Uterus (tissue), 3 donors: ENCODE measurements at regions not wholly inside any gene's neighbourhood (a gene's known extent, or its start where the extent isn't known, plus 50 kb on each side); places are given as distances from the start of the nearest gene placed in this dataset.

Experiments
- DNase-seq, 2 donors: peaks; one replicate each; pipeline ENCODE4 v3.0.0-alpha.2; 2019 to 2020
- H3K27ac ChIP-seq, 2 donors: fragments of 200-600 bp; sonication (generic); 1 replicate in 1 of 2; 2 replicates in 1 of 2; pipeline ENCODE4 v1.5.1; 2016 to 2018
- H3K27me3 ChIP-seq, 2 donors: fragments of 200-600 bp; sonication (generic); one replicate each; pipeline ENCODE4 v1.5.1; 2018 to 2019; ENCODE audit warnings: control low read depth in 1 of 2
- H3K36me3 ChIP-seq, 2 donors: fragments of 200-600 bp; sonication (generic); one replicate each; pipeline ENCODE4 v1.5.1; 2019; ENCODE audit warnings: control low read depth in 1 of 2
- H3K4me1 ChIP-seq, 2 donors: fragments of 200-600 bp; sonication (generic); one replicate each; pipeline ENCODE4 v1.5.1; 2018 to 2019; ENCODE audit warnings: control low read depth in 1 of 2
- H3K4me3 ChIP-seq, 2 donors: fragments of 200-600 bp; sonication (generic); 1 replicate in 1 of 2; 2 replicates in 1 of 2; pipeline ENCODE4 v1.5.1; 2018 to 2019; ENCODE audit warnings: mild to moderate bottlenecking in 1 of 2
- H3K9me3 ChIP-seq, 2 donors: fragments of 200-600 bp; sonication (generic); one replicate each; pipeline ENCODE4 v1.5.1; 2019; ENCODE audit warnings: control low read depth in 1 of 2
- POLR2A ChIP-seq, 2 donors: fragments of 450-650 bp; IDR thresholded peaks; one replicate each; pipeline ENCODE4 v1.6.1; 2016; ENCODE audit warnings: antibody characterized with exemption in 2 of 2, mild to moderate bottlenecking in 1 of 2, moderate library complexity in 1 of 2
- intact Hi-C: fragments of 100-400 bp; cut with DNase I; formaldehyde crosslinking; loops from one replicate; pipeline ENCODE4 v1.15.1; 2023; ENCODE audit warnings: low total_unique reads
- TF ChIP-seq, protein P1 (sequence below), 4 experiments: fragments of 200-600 bp in 2 of 4; fragments of 450-650 bp in 2 of 4; sonication (generic) in 2 of 4; IDR thresholded peaks; one replicate each; pipeline ENCODE4 v1.5.1; 2016 to 2019; ENCODE audit warnings: antibody characterized with exemption in 4 of 4, mild to moderate bottlenecking in 2 of 4, moderate library complexity in 1 of 4
- donor health status: DM: yes; HTN: yes; CAD: no.

DNA sequence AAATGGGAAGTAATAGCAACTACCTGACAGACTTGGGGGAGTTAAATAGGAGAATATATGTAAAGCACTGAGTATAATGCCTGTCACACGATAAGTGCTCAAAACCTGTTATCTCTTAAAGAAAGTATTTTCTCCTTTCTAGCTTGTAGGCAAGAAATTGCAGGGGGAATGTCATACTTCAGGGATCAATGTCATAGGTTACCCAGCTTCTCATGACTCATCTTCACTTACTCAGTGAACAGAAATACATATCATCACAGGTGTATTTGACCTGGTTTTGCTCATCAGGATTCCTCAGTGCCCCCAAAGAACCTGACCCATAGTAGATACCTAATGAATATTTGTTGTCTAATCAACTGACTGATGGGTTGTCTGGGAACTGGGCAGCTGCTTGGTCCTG, 285.0 kb upstream of the ATP2B1 start:
- Histone ChIP-seq H3K27me3 (no peaks in the 10 kb centered on the region), H3K9me3 (no peaks in the 10 kb centered on the region), H3K4me1 (no peaks in the 10 kb centered on the region), H3K4me3 (no peak overlapping the region), H3K27ac (no peak overlapping the region), H3K36me3 (no peaks in the 10 kb centered on the region)
- TF ChIP-seq POLR2A (IDR thresholded peaks at IDR 0.05): no peak
- TF ChIP-seq, protein P1, sequence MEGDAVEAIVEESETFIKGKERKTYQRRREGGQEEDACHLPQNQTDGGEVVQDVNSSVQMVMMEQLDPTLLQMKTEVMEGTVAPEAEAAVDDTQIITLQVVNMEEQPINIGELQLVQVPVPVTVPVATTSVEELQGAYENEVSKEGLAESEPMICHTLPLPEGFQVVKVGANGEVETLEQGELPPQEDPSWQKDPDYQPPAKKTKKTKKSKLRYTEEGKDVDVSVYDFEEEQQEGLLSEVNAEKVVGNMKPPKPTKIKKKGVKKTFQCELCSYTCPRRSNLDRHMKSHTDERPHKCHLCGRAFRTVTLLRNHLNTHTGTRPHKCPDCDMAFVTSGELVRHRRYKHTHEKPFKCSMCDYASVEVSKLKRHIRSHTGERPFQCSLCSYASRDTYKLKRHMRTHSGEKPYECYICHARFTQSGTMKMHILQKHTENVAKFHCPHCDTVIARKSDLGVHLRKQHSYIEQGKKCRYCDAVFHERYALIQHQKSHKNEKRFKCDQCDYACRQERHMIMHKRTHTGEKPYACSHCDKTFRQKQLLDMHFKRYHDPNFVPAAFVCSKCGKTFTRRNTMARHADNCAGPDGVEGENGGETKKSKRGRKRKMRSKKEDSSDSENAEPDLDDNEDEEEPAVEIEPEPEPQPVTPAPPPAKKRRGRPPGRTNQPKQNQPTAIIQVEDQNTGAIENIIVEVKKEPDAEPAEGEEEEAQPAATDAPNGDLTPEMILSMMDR (IDR thresholded peaks at IDR 0.05): no peak
- intact Hi-C loops: no loop called here
- no peak for DNase-seq

DNA sequence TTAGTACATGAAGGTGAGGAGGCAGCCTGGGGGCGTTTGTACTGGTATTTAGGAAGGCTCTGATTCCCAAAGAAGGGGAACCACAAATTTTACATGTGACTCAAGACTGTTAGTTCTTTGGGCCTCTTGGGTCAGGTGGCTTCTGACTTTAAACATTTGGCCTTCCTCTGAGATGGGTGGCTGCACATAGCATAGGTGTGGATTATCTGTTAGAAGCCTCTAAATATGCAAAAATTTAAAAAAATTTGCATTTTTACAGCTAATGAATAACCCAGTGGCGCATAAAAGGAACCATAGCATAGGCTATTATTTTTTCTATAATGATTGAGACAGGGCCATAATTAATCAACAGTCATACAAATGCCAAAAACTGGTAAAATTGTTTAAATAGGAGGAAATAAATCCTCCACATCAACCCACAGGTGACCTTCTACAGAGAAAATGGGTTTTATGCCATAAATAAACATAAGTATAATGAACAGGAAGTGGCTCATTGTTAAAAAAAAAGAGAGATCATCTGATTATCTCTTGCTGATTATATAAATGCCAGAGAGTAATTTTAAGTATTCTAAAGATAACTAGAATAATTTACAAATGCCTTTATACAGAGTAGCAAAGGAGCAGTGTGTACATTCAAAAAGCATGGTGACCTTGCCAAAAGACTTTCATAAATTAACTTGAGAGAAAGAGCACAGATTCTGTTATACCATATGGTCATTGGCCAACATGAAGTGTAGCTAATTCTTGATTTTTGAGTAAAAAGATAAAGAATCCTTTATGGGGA, 284.2 kb upstream of the ATP2B1 start:
- Histone ChIP-seq H3K9me3 (no peaks in the 10 kb centered on the region), H3K27ac (no peak overlapping the region), H3K4me1 (no peaks in the 10 kb centered on the region), H3K36me3 (no peaks in the 10 kb centered on the region), H3K4me3 (no peak overlapping the region), H3K27me3 (no peaks in the 10 kb centered on the region)
- no peak for TF ChIP-seq POLR2A (IDR thresholded peaks at IDR 0.05)
- TF ChIP-seq, protein P1 (IDR thresholded peaks at IDR 0.05): no peak
- DNase-seq: no peak
- intact Hi-C loops: no loop called here

GRCh38 chr12:89991807-89992590, 283.4 kb upstream of the ATP2B1 start:
- Histone ChIP-seq H3K27ac (no peak overlapping the region), H3K27me3 (no peaks in the 10 kb centered on the region), H3K4me3 (no peak overlapping the region), H3K4me1 (no peaks in the 10 kb centered on the region), H3K9me3 (no peaks in the 10 kb centered on the region), H3K36me3 (no peaks in the 10 kb centered on the region)
- DNase-seq: no peak
- TF ChIP-seq, protein P1 (IDR thresholded peaks at IDR 0.05): no peak
- no peak for TF ChIP-seq POLR2A (IDR thresholded peaks at IDR 0.05)
- intact Hi-C loops: no loop called here

DNA sequence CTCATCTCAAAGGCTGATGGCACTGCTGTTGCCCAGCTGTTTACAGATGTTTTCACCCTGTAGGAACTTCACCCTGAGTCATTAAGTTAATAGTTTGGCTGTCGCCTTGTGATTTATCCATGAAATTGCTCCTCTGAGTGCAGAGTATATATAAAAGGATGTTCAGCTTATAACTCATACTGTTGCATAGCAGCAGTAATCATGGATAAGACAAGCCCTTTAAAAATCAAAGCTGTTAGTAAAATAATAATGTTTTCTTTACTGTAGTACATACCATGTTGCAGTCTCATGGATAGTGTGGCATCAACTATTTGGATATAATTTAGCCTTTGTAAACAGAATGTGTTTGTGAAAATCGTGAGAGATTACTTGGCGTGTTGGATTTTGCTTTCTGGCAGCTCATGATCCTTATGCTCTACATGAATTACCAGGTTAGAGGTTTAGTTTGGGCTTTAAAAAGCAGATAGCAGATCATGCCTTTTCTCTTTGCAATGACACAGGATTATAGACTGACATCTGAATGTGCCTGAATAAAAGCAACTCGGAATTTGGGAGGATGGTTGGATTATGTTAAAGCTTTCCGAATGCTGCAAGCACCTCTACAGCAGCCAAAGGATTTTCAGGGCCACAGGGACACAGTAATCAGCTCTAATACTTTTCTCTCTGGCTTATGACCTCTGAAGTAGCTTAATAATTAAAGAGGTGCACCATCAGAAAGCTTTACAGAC, 279.7 kb upstream of the ATP2B1 start:
- no peaks in the 10 kb centered on the region for H3K4me1 ChIP-seq
- H3K36me3 ChIP-seq: no peaks in the 10 kb centered on the region
- intact Hi-C loops: no loop called here
- H3K27ac ChIP-seq: no peak overlapping the region
- no peaks in the 10 kb centered on the region for H3K27me3 ChIP-seq
- no peaks in the 10 kb centered on the region for H3K9me3 ChIP-seq
- no peak overlapping the region for H3K4me3 ChIP-seq
- no peak for DNase-seq
- TF ChIP-seq POLR2A (IDR thresholded peaks at IDR 0.05): no peak
- TF ChIP-seq, protein P1 (IDR thresholded peaks at IDR 0.05): no peak
